ENCODE measurements at regions not wholly inside any gene's neighbourhood (a gene's known extent, or its start where the extent isn't known, plus 50 kb on each side); places are given as distances from the start of the nearest gene placed in this dataset.

DNA sequence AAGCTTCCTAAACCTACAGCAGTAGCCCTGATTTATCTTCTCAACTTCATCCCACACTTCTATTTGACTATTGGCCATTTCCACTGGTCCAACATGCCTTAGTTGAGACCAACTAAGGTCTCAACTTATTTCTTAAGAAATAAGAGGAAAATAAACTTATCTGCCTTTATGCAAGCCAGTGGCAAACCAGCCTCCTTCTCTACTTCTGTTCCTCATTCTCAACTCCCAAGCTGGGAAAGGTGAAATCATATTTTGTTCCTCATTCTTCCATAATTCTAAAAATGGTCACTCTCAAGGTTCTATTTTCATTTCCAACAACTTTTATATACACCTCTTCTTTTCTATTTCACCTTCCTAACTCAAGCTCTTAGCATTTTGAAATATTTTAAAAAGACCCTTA is 149.6 kb upstream of the C9orf72 start:
- no peak overlapping the region for H4K91ac ChIP-seq (replicated peaks; ENCODE audit: insufficient read length, low read length)
- H3K9ac ChIP-seq (replicated peaks in 1 of 4; ENCODE audit: extremely low read depth in 1 of 4, low read depth in 3 of 4, low read length in 3 of 4) = no peak overlapping the region
- no peak overlapping the region for H2AFZ ChIP-seq (ENCODE audit: low read length)
- no peak overlapping the region for H2BK12ac ChIP-seq (ENCODE audit: low read depth, low read length)
- no peak overlapping the region for H3K18ac ChIP-seq (ENCODE audit: extremely low read depth, low read length)
- H3K27ac ChIP-seq (ENCODE audit: low read depth, low read length) = no peak overlapping the region
- H3K23me2 ChIP-seq (ENCODE audit: low read depth, low read length) = no peaks in the 10 kb centered on the region
- FAIRE-seq (no peak), DNase-seq (ENCODE audit: low read depth in 1 of 2, low spot score in 2 of 2) (no peak)
- no peaks in the 10 kb centered on the region for H3K79me1 ChIP-seq (ENCODE audit: low read depth, low read length)
- H3K56ac ChIP-seq (replicated peaks; ENCODE audit: insufficient read length, low read depth, low read length) = no peak overlapping the region
- no peak overlapping the region for H2BK120ac ChIP-seq (replicated peaks; ENCODE audit: low read depth, low read length)
- H3K4me3 ChIP-seq (ENCODE audit: extremely low read depth in 1 of 4, insufficient read depth in 2 of 4, low read depth in 3 of 4, low read length in 4 of 4) = no peak overlapping the region
- no peak overlapping the region for H4K5ac ChIP-seq (ENCODE audit: insufficient read length, low read depth, low read length)
- H4K20me1 ChIP-seq (replicated peaks in 1 of 2; ENCODE audit: control insufficient read depth in 1 of 2, insufficient read depth in 2 of 2, low read length in 2 of 2) = no peaks in the 10 kb centered on the region
- POLR2A ChIA-PET (ENCODE audit: partially characterized antibody) = no interaction called here
- CTCF ChIA-PET (ENCODE audit: partially characterized antibody) = interaction anchor here (0.7 to 9.5 kb wide), 9 partner anchors 8 to 645 kb away, joined by 3 to 129 read pairs (median 4); no protein-coding TSS in a partner anchor
- H2BK15ac ChIP-seq (ENCODE audit: low read length) = no peak overlapping the region
- H2AK5ac ChIP-seq (ENCODE audit: low read depth, low read length) = no peak overlapping the region
- no peak overlapping the region for H3K14ac ChIP-seq (ENCODE audit: insufficient read length)
- no peaks in the 10 kb centered on the region for H3K79me2 ChIP-seq (ENCODE audit: control insufficient read depth in 1 of 2, insufficient read depth in 2 of 2, low read length in 2 of 2)
- no peaks in the 10 kb centered on the region for H3K9me3 ChIP-seq (ENCODE audit: insufficient read depth in 2 of 2, low read depth in 1 of 2, low read length in 1 of 2)
- no peak overlapping the region for H2BK5ac ChIP-seq (ENCODE audit: low read depth, low read length)
- H3K23ac ChIP-seq (ENCODE audit: insufficient read length) = no peak overlapping the region
- H3K27me3 ChIP-seq (replicated peaks in 1 of 4; ENCODE audit: control insufficient read depth in 3 of 4, extremely low read depth in 1 of 4, insufficient read depth in 3 of 4, low read length in 3 of 4) = no peaks in the 10 kb centered on the region
- peaks cover 0 to 10% (median 3%) of the 10 kb centered on the region in 4 experiments; a peak in 3 of 7 replicates for H3K4me1 ChIP-seq (replicated peaks in 1 of 4; ENCODE audit: control insufficient read depth in 3 of 4, insufficient read depth in 4 of 4, low read length in 3 of 4)
- H3K4ac ChIP-seq (replicated peaks; ENCODE audit: insufficient read length, low read depth, low read length) = no peak overlapping the region
- H2BK20ac ChIP-seq (ENCODE audit: low read length) = no peak overlapping the region
- no peaks in the 10 kb centered on the region for H3K36me3 ChIP-seq (ENCODE audit: control insufficient read depth in 2 of 4, insufficient read depth in 4 of 4, low read length in 3 of 4)
- no peak overlapping the region for H4K8ac ChIP-seq (ENCODE audit: extremely low read depth, insufficient read depth, low read length)
- H3K4me2 ChIP-seq (ENCODE audit: insufficient read depth in 1 of 2, low read depth in 2 of 2, low read length in 2 of 2) = no peak overlapping the region
- TF ChIP-seq, protein P1, sequence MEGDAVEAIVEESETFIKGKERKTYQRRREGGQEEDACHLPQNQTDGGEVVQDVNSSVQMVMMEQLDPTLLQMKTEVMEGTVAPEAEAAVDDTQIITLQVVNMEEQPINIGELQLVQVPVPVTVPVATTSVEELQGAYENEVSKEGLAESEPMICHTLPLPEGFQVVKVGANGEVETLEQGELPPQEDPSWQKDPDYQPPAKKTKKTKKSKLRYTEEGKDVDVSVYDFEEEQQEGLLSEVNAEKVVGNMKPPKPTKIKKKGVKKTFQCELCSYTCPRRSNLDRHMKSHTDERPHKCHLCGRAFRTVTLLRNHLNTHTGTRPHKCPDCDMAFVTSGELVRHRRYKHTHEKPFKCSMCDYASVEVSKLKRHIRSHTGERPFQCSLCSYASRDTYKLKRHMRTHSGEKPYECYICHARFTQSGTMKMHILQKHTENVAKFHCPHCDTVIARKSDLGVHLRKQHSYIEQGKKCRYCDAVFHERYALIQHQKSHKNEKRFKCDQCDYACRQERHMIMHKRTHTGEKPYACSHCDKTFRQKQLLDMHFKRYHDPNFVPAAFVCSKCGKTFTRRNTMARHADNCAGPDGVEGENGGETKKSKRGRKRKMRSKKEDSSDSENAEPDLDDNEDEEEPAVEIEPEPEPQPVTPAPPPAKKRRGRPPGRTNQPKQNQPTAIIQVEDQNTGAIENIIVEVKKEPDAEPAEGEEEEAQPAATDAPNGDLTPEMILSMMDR (IDR thresholded peaks at IDR 0.05; ENCODE audit: control extremely low read depth in 1 of 3, insufficient read depth in 1 of 3, low read depth in 1 of 3, low read length in 3 of 3) = no peak
